HuH-7.5 (cell line): ENCODE measurements at regions not wholly inside any gene's neighbourhood (a gene's known extent, or its start where the extent isn't known, plus 50 kb on each side); places are given as distances from the start of the nearest gene placed in this dataset.
"Not testable (repeated sequence)": the region's sequence is repeated elsewhere in the genome, so short reads cannot be mapped to it uniquely, and the experiment has no call there.

Experiments used
- DNase-seq: peaks from one replicate; pipeline ENCODE4 v3.0.0; 2011; ENCODE audit warnings: low spot score

- no peak for DNase-seq
Observed at GRCh38 chr4:55028196-55028595, 97.2 kb downstream of the KDR start.

DNA sequence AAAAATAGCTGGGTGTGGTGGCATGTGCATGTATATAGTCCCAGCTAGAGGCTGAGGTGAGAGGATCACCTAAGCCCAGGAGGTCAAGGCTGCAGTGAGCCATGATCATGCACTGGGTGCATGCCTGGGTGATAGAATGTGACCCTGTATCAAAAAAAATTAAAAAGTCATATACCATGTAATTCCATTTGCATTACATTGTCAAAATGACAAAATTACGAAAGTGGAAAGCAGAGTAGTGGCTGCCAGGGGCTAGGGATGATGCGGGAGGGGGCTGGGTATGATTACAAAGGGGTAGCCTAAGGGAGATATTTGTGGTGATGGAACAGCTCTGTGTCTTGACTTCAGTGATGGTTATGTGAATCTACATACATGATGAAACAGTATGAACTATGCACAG, 97.8 kb downstream of the KDR start:
- DNase-seq = no peak

DNA sequence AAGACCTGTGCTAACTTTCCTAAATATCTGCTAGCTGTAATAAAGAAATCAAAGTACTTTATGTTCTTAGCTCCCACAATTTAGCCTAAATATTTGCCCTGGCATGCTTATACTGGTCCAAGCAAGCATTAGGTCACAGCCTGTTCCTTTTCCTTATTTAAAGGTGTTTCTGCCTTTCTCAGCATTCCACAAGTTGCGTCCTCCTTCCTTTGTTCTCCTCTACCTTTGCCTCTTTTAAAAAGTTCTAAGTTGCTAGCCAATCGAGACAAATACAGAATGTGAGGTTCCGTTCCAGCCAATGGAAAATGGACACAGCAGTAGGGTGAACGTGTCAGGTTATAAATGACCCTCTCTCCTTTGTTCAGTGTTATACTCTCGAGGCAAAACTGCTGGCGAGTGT, 99.9 kb downstream of the KDR start:
- not testable (repeated sequence) for DNase-seq

DNA sequence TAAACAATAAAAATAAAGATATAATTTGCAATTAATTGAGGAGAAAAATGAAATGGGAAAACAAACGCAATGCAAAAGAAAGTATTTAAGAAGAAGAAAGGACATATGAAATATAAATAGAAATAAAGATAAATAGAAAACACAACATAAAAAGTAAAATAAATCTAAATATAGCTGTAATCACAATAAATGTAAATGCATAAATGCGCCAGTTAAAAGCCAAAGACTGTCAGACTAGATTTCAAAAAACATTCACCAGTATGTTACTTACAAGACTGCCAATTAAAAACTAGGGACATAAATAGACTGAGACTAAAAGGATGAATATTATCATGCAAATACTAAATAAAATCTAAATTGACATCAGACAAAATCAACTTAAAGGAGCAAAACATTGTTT, 102.4 kb downstream of the KDR start:
- no peak for DNase-seq

GRCh38 chr4:55021214-55021613, 104.2 kb downstream of the KDR start:
- DNase-seq = no peak

DNA sequence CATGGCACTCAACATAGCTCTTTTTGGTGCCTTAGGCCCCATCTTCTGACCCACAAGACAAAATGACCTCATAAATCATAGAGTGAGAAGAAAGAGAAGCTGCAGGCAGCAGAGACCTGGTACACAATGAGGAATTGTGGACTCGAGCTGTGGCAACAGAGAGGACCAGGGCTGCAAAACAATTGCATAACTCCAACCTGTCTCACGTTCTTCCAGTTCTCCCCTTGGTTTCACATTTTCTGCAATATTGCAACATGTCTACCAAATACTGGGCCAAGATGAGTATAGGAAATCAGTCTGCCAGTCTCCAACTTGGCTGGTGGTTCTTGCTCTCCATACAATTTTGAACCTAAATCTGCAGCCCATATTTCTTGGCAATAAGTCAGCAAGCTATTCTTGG, 105.3 kb downstream of the KDR start:
- DNase-seq = no peak

DNA sequence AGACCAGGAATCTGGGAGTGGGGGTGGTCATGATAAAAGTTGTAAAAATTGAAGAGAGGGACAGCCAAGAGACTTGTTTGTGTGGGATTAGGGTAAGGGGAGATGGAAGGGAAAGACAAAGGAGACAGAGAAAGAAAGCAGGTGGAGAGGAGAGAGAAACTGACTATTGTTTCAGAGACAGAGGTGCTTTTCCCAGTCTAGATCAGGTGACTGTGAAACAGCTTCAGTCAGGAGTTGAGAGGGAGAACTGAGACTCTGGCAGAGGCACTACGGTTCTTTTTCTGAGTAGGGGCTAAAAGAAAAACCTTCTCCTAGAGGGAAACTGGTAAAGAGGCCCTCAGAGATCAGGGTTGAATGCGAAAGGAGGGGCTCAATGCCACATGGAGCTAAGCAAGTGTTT, 106.4 kb downstream of the KDR start:
- DNase-seq = no peak

- no peak for DNase-seq
Observed at GRCh38 chr4:55018521-55018920, 106.9 kb downstream of the KDR start.

GRCh38 chr4:55017406-55017805, 108.0 kb downstream of the KDR start:
- no peak for DNase-seq

GRCh38 chr4:55016131-55016530, 109.3 kb downstream of the KDR start:
- DNase-seq = no peak

DNA sequence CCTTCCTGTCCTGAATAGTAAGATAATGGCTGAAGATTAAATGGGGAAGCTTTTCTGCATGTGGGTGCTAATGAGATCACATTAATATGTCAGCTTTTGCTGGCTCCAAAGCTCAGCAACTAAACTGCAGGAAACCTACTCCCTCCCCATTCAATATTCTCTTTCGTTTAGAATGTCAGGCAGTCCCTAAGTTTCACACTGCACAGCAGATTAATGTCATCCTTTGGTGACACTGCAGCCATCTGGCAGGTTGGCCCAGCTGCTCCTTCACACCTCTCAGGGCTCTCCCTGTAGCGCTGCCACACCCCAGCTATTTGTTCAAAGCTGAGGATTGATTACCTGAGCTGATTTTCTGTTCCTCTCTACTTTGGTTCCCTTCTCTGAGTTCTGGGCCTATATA, 110.5 kb downstream of the KDR start:
- DNase-seq = no peak

DNA sequence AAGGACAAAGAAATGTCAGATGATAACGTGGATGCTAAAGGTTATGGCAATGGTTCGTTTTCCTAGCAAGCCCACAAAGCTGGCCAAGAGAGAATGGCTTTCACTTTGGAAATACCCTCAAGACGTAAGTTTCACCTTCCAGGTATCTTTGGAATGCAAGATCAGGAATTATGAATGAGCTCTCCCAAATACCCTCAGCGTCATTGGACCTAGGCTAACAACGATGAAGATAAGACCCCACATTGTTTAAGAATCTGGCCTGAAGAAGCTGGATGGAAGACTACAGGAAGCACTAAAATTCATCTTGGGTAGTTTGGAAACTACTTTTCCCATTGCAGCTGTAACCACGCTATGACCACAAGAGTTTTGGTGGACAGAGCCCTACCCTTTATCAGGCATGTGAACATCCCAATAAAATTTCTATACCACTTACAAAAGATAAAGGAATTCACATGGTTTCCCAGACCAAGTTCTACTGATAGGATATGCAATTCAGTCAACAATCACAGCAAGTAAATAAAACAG, 111.9 kb downstream of the KDR start:
- no peak for DNase-seq

GRCh38 chr4:55012363-55013230, 112.8 kb downstream of the KDR start:
- no peak for DNase-seq

DNA sequence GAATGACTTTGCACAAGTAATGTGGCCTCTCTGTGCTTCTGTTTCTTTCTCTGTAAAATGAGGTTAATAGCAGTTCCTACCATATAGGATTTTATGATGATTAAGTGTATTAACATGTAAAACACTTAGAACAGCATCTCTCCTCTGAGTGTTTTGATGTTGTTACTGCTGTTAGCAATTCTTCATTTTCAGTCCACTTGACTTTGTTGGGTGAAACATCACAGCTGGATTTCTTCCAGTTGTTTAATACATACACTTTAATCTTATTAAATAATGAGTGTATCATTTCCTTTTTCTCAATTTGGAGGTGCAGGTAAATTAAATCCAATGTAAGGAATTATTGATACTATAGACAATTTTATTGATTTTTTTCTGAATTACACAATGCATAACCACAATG, 113.6 kb downstream of the KDR start:
- no peak for DNase-seq

DNA sequence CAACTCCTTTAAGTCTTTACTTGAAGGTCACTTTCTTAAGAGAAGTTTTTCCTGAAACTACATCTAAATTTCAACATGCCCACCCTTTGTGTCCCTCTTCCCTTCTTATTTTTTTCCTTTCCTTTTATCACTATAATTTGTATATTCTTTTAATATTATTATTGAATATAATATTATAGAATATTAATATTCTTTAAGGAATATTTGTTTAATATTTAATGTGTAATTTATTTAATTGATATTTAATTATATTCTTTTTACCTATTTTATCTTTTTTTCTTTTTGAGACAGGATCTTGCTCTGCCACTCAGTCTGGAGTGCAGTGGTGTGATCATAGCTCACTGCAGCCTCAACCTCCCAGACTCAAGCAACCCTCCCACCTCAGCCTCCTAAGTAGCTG, 114.8 kb downstream of the KDR start:
- DNase-seq = no peak

DNA sequence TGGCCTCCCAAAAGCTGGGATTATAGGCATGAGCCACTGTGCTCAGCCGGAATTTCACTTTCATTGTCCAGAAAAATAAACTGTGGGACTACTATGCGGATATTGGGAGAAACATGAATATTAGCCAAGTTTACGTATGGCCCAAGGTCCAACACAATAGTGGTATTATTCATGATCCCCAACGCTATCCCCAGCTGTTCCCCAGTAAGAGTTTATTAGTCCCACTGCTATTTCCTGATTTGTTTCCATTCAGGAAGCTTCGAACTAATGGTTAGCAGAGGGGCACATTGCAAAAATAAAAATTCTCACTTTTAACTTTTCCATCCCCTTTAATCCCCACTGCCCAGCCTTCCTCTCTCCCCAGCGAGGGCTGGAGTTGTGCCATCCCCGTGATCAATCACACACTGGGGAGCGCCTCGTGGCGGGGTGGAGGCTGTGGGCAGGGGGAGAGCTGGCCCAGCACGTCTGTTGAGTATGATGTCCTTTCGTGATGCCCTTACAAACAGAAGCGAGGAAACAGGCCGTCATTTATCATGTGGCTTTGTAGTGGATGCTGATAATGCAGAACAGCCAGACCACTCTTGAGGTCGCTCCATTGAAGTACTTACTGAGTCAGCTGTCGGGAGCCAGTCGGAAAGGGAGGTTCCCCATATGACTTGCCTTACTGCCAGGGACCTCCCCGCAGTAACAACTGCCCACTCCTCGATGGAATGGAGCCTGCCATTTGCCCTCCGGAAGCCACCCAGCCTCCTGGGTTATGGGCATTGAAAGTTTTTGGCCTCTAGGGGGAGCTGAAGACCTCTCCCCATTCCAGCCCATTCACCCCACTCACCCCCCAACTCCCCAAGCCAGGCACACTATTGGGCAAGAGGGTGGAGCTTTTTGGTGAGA, 117.0 kb downstream of the KDR start:
- DNase-seq = no peak

DNA sequence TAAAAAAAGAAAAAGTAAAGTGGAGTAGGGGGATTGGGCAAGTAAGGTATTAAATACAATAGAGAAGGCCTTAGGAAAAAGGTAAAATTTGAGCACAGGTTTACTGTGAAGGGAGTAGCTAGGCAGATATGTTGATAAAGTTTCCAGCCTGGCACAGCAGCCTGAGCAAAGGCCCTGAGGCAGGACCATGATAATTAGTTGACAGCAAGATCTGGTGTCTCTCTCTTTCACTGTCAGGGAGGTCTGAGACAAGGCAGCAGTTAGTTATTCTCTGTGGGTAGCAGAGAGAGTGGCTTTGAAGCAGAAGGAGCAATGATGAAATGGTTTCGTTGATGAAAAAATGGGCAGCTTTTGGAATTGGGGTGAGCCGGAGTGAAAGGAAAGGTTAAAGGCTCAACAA, 119.5 kb downstream of the KDR start:
- no peak for DNase-seq

DNA sequence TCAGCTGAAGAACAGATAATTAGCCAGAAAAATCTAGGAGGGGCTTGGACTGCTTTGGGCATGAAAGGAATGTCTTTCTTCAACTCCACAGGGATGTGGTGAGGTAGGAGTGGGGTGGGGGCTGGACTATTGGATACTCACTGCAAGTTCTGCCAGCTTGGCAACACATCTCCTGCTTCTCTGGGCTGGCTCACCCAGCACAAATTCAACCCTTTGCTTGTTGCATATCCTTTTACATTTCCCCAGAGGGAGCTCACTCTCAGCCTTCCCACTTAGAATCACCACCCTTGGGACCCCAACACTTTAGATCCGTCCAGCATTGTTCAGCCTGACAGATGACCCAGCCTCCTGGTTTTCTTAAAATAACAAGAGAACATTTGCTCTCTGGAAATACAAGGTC, 120.6 kb downstream of the KDR start:
- no peak for DNase-seq

- DNase-seq = no peak
Observed at GRCh38 chr4:55002431-55002830, 123.0 kb downstream of the KDR start.

DNA sequence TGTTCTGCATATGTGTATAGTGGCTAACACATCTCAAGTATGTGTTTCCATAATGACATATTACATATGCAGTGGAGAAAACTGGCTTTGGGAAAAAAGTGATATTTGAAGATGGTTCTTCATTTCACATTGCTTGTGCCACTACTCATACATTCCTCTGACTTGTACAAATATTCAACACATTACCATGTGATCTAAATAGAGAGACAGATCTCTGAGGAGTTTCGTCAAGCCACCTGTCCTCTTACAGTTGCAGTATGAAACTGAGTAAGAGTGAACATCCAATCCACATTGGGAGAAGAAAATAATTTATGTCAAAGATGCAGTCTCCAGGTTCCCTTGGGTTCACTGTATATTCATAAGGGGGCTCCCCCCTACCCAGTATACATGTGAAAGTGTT, 123.9 kb downstream of the KDR start:
- DNase-seq = no peak

DNA sequence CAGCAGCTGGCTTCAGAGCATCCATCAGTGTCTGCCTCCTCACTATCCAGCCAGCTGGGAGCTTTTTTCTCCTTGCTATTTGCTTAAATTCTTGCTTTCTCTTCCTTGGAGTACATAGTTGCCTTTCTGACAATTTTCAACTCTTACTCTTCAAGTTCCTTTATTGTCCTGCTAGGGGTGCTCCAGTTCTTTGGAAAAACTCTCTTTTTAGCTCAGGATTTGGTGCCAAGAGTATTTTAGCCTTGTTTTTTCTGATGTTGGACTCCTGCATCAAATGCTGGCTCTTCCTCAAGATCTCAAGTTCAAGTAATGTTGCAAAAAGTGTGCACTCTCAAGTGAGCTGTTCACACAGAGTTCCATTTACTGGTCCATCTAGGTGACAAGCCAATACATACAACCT, 126.4 kb downstream of the KDR start:
- DNase-seq = no peak

DNA sequence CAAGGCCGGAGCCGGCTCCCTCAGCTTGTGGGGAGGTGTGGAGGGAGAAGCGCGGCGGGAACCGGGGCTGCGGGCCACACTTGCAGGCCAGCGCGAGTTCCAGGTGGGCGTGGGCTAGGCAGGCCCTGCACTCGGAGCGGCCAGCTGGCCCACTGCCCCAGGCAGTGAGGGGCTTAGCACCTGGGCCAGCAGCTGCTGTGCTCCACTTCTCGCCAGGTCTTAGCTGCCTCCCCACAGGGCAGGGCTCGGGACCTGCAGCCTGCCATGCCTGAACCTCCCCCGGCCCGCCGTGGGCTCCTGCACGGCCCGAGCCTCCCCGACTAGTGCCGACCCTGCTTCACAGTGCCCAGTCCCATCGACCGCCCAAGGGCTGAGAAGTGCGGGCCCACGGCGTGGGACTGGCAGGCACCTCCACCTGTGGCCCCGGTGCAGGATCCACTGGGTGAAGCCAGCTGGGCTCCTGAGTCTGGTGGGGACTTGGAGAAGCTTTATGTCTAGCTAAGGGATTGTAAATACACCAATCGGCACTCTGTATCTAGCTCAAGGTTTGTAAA, 131.8 kb downstream of the KDR start:
- not testable (repeated sequence) for DNase-seq

DNA sequence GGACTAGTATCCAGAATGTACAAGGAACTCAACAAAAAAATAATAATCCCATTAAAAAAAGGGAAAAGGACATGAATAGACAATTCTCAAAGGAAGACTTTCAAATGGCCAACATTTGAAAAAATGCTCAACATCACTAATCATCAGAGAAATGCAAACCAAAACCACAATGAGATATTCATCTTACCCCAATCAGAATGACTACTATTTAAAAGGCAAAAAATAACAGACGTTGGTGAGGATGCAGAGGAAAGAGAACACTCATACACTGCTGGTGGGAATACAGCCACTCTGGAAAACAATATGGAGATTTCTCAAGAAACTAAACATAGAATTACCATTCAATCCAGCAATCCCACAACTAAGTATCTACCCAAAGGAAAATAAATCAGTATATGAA, 133.1 kb downstream of the KDR start:
- DNase-seq = no peak
